Activated T-helper 1 cell treated with anti-CD3 and anti-CD28 coated beads, Interleukin-2, amount 50 U/mL, for 16 hours (primary cell): ENCODE measurements at regions not wholly inside any gene's neighbourhood (a gene's known extent, or its start where the extent isn't known, plus 50 kb on each side); places are given as distances from the start of the nearest gene placed in this dataset.

ENCODE experiments used
- DNase-seq, 2 donors: peaks; one replicate each; pipeline ENCODE4 v3.0.0-alpha.2; 2020; ENCODE audit warnings: low read depth in 1 of 2, low spot score in 1 of 2

DNA sequence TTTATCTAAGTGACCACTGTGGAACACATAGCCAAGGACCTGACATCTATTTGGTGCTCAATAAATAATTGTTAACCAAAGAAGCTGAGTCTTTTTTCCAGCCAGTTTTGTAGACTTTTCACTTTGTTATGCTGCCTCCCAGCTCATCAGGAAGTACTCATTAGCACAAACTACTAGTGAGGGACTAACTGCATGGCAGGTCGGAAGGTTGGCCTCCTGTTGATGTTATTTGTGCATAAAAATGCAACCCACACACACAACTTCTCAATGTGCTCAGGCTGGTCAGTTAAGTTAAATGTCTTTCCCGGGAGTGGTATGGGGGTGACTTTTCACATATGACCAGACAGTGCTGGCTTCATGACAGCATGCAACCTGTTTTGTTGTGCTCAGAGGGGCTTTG is 263.0 kb upstream of the TOPAZ1 start:
- no peak for DNase-seq

DNA sequence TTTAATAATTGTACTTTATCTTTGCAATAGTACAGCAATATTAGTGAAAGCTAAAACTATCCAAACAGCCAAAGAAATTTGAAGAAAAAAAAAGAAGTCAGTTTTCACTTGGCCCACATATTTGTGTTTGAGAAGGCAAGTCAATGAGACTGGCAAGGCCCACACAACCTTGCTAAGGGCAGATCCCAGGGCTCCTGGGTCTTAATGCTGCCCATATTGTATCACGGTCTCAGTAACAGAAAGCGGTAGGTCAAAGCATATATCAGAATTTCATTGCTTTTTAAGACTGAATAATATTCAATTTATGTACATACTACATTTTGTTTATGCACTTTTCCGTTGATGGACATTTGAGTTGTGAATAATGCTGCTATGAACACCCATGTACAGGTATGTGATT is 262.0 kb upstream of the TOPAZ1 start:
- no peak for DNase-seq

DNA sequence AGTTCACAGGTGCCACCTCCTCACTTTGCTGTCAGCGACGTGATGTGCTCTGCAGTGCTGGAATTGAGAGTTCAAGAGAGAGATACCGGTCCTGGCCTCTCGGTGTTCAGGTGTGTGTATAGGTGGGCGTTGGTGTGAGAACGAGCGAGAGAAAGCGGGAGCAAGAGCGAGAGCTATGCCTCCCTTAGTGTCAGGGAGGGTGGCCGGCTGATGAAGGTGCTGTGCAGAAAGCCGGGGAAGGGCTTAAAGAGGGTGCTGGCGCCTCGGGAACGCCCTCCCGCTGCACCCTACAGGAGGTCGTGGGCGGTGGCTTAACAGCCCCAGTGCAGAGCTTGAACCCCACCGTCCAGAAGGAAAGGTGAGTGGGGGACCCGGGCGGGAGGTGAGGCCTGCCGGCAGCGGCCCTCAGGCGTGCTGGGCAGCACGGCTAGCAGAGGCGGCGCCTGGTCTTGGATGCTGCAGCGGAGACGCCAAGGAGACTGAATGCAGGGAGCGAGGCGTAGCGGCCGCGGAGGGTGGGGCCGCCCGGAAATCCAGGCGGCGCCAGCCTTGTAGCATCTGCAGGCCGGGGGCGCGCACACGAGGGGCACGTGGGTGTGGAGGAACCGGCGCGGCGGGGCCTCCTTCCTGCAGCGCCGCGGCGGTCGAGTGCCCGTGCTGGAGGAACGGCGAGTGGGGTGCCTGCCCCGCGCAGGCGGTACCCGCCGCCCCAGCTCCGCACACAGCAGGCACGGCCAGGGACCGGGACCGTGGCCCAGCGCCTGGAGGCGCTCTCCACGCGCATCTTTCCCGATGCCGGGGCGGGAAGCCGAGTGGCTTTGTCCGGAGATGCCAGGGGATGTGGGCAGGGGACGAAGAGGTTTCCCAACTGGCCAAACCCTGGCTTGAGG is 246.8 kb upstream of the TOPAZ1 start:
- DNase-seq: no peak

DNA sequence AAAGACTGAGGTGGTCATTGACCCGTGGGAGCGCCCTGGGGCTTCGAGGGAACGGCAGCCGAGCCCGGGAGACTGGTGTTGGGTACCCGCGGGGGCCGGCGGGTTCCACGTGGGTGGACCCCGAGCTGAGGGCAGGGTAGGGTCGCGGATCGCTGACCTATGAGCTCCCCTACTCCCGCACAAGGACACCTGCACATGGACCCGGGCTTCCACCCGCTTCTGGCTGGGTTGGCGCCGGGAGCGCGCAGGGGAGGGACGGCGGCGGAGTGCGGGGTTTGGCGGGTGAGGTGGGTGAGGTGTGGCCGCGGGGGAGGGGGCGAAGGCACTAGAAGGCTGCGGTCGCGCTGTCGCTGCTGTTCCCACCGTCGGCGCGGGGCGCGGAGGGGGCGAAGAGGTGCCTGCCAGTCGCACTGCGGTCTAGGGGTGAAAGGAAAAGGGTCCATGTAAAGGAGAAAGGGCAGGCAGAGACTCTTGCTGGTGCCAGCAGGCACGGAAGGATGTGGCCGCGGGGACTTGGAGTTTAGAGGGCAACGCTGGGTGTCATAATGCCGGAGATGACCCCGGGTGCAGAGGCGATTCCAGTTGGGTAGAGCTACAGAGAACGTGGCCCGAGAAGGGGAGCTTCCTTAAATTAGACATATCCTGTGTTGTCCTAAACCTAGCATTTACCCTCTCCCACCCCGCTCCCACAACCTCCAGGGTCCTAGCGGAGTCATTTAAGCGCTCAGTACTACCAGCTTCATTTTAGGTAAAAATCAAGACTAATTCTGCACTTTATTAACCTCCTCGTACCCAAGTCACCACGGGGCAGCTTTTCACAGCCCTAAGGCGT is 245.9 kb upstream of the TOPAZ1 start:
- no peak for DNase-seq

DNA sequence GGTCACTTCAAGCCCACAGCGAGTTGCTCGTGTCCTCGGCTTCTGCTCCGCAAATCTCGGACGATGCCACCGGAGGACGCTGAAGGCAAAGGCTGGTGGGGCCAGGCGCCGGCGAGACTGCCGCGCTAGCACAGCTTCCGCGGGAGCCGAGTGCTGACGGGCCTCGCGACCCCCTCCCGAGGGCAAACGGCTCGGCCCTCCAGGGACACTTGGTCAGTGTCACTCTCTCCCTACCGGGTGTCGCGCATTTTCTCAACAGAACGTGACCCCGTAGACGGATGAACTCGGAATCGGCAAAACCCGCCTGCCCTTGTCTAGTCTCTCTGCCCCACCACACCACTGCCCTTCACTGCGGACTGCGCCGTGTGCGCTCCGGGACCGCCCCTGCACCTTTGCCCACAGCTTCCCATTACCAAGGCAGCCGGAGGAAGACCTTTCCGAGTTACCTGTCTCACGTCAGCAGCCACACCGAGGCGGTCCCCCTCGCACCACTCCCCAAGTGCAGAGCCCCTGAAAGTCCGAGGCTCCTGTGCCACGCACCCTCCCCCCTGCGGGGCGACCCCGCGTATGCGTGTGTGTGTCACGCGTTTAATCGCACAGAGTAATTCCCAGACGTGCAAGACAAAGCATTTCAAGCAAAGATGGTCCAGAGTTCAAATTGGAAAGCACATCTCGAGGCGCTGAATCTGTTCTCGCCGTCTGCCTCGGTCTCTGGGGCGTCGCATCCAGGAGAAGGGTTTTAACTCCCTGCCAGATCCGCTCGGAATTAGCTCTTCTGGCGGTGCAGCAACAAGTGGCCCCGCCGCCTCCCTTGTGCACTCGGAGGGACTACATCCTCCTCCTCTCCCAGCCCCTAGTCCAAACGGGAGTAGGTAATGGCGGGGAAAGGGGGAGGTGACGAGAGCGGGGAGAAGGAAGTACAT is 245.0 kb upstream of the TOPAZ1 start:
- DNase-seq: no peak

DNA sequence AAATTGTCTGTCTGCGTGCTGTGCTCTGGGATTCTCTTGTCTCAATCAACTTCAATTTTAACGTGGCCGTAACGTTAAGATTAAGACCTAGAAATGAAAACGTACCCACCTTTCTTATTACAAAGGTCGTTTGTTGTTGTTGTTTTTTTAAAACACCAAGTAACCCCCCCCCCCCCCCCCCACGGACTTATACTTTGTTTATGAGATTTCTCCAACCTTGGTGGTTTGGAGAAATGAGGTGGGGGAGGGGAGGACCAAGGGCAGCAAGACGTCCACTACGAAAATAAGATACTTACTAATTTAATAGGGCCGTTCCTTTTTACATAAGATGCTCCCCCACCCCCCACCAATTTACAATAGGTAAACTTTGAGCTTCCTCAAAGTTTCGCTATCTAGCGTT is 244.4 kb upstream of the TOPAZ1 start:
- DNase-seq: no peak

DNA sequence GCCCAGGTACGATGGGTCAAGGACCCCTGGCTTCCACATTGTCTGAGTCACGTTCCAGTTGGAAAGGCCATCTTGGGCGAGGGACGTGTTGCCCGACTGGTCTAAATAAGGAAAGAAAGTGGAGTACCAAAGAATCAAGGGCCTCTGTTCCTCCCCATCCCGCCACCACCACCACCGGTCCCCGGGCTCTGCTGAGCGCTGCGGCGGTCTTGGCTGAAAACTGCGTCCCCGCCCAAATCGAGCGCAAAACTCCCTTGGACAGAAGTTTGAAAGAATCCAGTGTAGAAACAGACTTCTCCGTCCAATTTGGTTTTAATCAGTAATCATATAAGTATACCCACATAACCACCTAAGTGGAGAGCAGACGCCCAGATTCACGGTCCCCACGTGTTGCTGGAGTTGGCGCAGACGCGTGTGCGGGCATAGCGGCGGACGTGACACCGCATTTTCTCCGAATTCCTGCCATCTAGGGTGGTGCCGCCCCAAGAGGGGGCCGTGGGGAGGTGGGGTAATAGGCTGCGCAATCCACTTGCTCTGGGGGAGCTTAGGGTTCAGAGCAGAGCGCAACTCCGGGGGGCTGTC is 243.8 kb upstream of the TOPAZ1 start:
- no peak for DNase-seq

DNA sequence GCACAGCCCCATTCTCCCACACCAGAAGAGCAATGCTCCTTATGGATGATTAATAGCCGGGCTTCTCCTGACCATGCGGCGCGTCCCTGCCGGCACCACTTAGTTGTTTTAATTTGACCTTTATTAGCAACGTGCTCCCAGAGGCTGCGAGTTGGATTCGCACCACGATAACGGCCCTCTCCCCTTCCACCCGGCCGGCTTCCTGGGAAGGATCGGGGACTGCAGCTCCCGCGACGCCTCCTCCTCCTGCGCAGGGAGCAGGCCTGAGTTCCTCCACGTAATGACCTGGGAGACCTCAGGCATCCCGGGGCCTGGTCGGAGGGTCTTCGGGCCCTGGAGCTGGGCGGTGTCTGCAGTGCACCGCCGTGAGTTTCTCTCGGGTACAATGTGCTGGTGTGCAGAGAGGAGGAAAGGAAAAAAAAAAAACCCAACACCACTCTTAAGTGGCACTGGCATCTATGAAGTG is 243.3 kb upstream of the TOPAZ1 start:
- no peak for DNase-seq

DNA sequence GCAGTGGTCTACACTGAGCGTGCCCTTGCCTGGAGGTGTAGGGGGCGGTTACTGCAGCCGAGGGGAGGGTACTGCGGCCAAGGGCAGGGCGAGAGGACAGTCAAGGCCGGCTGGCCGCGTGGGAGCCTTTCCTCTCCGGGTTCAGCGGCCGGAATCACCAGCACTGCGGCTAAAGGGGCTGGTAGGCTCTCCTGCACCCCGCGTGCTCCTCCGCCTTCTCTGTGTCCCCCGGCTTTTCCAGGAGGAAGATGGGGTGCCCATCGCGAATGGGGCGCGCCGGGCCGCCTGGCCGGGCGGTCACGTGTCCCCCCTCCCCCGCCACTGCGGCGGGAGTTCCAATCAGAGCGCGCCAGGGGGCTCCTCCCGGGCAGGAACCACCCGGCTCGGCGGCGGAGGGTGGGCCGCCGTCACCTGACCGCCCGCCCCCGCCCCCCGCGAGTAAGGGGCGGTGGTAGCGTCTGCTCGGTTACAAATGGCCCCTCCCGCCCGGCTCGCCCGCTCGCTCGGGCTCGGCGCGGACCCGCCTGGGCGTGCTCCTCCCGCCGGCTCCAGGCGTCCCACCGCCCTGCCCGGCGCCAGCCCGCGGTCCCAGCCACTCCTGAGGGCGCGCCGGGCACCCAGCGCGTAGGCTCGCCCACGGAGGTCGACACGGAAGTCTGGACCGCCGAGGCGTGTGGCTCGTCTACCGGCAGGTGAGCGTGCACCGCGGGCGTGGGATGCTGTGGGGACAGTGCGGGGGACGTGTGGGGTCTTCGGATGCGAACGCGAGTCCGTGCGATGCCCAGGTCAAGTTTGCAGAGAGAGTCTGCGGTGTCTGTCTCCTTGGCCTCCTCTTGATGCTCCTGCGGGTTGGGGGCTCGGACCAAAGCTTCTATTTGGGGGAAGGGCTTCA is 242.6 kb upstream of the TOPAZ1 start:
- no peak for DNase-seq

DNA sequence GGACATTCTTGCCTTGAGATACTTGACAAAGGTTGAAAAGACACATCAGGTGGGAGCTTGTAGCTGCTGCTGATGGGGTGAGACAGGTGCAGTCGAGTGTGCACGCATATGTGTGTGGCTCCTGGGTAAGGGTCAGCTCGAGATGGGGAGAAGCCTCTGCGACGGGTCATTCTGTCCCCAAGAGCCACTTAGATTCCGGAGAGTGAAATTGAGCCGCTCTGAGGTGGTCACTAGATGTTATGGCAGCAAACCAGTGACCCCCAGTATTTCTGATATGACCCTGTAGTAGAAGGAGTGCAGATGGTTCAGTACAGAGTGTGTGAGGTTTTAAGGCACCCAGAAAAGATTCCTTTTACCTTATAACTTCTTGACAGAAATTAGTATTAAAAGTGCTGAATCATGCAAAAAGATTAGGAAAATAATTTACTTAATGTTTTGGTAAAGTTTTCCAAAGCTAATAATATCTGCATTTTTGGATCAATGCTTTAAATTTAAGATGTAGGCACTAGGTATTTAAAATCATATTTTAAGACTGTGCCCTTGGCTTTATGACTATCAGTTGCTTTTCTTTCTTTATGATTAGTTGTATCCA is 241.9 kb upstream of the TOPAZ1 start:
- no peak for DNase-seq

DNA sequence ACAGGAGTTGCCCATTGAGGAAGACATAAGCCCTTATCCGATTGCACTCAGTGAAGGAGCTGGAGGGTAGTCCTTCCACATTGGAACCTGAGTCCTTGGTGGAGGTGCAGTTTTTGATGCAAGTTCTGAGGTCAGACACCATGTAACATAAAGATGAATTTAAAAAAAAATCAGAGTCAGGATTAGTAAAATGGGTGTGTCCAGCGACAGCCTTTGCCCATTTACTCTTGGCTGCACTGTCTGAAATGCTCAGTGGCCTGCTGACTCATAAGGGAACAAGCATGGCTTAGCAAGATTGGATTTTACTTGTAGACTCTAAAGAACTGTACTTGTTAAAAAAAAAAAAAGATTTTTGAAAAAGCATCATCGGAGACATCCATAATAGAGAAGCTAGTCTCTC is 241.1 kb upstream of the TOPAZ1 start:
- no peak for DNase-seq

DNA sequence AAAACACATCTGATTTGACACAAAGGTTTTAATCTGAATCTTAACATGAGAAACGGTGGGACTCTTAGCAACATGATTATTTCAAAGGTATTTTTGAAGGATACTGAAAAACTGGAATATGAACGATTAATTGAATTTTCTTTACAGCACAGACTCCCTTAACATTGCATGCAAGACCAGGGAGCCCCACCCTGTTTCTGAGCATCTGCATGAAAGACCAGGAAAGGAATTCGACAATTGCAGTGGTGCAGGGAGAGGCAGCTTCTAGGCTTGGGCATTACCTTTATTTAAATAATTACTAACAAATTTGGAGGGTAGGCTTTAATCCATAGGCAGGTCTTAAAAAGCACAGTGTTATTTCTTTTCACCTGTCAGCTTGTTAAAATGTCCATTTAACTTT is 240.6 kb upstream of the TOPAZ1 start:
- no peak for DNase-seq

DNA sequence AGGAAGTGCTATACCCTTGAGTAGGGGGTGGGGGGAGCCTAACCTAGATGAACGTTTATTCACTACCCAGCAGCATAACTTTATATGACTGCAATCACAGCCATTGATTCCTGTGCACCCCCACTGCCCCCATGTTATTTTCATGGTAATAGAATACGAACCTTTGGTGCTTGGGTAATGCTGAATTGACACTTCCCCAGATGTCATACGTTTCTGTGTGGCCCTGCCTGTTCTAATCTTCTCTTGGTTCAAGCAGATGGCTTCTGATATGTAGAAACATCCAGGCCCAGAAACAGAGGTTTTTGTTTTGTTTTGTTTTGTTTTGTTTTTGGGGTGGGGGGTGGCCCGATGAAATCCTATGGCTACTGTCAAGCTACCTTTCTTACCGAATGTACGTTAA is 237.9 kb upstream of the TOPAZ1 start:
- no peak for DNase-seq

DNA sequence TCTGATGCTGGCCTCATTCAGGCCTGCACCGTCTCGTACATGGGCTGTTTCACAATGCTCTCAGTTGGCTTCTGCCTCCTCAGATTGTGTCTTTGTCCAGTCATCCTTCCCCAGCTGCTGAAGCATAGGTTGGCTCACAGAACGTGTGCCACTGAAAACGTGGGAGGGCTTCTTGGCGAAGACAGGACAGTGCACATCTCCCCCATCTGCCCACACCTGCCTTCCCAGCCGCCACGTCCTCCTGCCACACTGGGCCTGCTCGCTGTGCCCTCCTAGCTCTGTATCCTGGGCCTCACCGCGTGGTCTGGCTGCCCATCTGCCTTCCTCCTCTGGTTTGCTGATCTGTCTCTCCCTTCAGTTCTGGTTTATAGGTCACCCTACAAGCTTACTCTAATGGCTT is 230.0 kb upstream of the TOPAZ1 start:
- DNase-seq: no peak

DNA sequence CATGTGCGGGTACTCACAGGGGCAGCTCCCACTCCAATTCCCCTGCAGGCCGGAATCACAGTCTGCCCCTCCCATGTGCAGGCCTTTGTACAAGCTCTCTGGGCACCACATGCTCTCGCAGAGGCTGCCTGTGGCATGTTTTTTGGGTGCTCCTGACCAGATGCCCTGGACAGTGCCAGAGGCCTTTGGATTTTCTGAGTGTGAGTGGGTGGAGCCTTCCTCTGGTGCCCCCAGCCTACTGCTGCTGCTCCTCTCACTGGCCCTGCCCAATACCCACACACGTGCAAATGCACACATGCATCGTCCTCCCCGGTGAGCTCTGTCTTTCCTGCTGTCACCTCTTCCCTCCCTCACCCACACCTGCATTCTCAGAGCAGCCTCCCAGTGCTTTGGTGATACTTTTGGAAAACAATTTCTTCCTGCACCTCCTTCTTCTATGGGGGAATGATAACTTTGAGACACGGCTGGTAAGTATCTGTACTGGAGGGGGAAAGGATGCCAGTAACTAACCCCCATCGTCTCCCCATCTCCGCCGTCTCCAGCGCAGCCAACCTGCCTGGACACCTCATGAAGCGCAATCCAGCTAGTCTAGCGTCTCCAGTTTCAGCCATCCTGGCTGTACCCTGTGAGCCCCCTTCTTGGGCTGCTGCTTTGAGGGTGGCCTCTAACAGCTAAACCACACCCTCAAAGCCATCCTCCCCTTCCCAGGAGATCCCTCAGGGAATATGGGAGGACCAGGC is 229.4 kb upstream of the TOPAZ1 start:
- DNase-seq: no peak

DNA sequence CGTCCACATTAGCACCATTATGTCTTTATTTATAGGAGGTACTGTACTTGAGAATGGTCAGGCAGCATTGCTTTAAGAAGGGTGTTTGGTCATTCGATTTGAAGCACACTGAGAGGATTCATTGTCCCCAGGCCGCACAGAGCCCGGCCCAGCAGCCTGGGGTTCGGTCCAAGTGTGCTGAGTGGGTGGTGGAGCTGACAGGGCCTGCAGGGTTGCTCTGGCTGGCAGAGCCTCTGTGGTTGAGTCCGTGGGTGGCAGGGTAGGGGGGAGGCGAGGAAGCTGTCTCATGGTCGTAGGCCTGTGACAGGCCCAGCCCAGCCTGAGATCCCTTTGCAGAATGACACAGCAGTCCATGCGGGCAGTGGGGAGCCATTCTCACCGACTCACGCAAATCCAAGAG is 227.7 kb upstream of the TOPAZ1 start:
- no peak for DNase-seq

DNA sequence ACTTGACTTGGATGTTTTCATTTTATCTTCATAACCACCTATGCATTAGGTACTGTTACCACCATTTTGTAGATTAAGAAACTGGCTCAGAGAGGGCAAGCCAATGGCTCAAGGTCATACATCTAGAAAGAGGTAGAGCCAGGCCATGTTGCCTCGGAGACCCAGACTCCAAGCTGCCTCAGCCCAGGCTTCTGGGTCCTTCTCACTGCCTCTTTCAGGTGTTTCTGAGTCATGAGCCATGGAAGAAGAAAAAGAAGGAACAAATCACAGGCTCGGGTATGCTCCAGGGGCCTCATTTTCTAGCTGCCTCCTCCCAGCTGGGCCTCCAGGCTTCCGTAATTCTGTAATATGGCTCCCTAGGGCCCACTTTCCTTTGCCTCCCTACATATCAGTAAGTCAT is 226.5 kb upstream of the TOPAZ1 start:
- no peak for DNase-seq

DNA sequence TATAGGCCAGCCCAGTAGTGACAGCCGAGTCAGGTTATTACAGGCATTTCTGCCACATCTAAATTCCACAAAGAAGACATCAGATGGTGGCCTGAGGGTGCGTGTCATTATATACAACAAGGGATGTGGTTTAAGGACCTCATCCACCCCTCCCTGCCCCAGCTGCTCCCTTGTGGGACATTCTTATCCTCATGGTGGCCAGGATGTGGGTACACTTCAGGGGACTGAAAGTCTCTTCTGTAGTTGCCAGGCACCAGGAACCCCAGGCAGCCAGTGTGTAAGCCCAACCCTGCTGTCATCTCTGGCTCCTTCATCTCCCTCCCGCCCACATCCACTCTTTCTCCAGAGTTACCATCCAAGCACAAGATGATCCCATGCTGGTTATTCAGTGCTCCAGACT is 224.9 kb upstream of the TOPAZ1 start:
- no peak for DNase-seq

DNA sequence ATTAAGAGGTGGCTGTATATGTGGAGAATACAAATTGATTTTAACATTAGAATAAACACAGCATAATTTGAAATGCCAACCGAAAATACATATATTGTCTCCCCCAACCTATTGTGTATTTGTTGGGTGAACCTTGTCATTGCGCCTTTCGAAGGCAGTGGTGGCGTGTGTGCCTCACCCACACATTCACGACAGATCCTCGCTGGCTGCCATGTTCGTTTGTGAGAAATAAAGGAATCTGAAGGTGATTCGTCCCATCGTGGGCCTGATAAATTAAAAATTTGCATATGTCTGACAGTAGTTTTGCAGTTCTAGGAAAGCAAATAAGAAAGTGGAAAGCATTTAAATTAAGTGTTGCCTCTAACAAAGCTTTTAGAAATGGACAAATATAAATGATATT is 222.8 kb upstream of the TOPAZ1 start:
- DNase-seq: no peak
